ENCODE measurements at regions not wholly inside any gene's neighbourhood (a gene's known extent, or its start where the extent isn't known, plus 50 kb on each side); places are given as distances from the start of the nearest gene placed in this dataset.

GRCh38 chr3:22959593-22959992 lies 243.5 kb upstream of the UBE2E2 start:
- Mint-ChIP-seq H3K9me3 (no peaks in the 10 kb centered on the region), H3K27me3 (no peaks in the 10 kb centered on the region), H3K4me1 (ENCODE audit: low read depth) (peaks cover 9% of the 10 kb centered on the region), H3K27ac (peak overlapping the region; percentile 23), H3K4me3 (no peak overlapping the region), H3K36me3 (ENCODE audit: low read depth) (no peaks in the 10 kb centered on the region)

GRCh38 chr3:22960105-22960984 lies 242.8 kb upstream of the UBE2E2 start:
- Mint-ChIP-seq H3K27ac (no peak overlapping the region), H3K9me3 (no peaks in the 10 kb centered on the region), H3K4me3 (no peak overlapping the region), H3K4me1 (ENCODE audit: low read depth) (peaks cover 9% of the 10 kb centered on the region), H3K27me3 (no peaks in the 10 kb centered on the region), H3K36me3 (ENCODE audit: low read depth) (no peaks in the 10 kb centered on the region)

- H3K4me3 Mint-ChIP-seq, result no peak overlapping the region
- no peaks in the 10 kb centered on the region for H3K27me3 Mint-ChIP-seq
- H3K4me1 Mint-ChIP-seq (ENCODE audit: low read depth), result peaks cover 9% of the 10 kb centered on the region
- no peak overlapping the region for H3K27ac Mint-ChIP-seq
- no peaks in the 10 kb centered on the region for H3K36me3 Mint-ChIP-seq (ENCODE audit: low read depth)
- no peaks in the 10 kb centered on the region for H3K9me3 Mint-ChIP-seq
Measured at GRCh38 chr3:22962244-22962643, 240.9 kb upstream of the UBE2E2 start.

DNA sequence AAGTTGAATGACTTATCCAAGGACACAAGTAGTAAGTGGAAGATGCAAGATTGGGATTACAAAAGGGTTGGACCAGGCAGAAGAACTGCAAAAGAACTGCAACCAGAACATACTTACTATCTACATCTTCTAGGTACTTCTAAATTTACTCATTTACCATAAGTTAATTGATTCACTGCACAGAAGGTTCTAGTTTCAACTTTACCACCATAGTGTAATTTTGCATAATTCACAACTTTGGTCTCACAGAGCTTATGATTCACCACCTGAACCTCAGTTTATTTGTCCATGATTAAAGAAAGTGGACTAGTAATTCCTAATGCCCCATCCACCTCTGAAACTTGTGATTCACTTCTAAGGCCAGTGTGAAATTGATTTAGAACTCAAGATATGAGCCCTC lies 236.8 kb upstream of the UBE2E2 start:
- no peaks in the 10 kb centered on the region for H3K4me1 Mint-ChIP-seq (ENCODE audit: low read depth)
- no peaks in the 10 kb centered on the region for H3K36me3 Mint-ChIP-seq (ENCODE audit: low read depth)
- H3K9me3 Mint-ChIP-seq, result no peaks in the 10 kb centered on the region
- peaks cover 4% of the 10 kb centered on the region for H3K27me3 Mint-ChIP-seq
- H3K4me3 Mint-ChIP-seq, result no peak overlapping the region
- H3K27ac Mint-ChIP-seq, result no peak overlapping the region

DNA sequence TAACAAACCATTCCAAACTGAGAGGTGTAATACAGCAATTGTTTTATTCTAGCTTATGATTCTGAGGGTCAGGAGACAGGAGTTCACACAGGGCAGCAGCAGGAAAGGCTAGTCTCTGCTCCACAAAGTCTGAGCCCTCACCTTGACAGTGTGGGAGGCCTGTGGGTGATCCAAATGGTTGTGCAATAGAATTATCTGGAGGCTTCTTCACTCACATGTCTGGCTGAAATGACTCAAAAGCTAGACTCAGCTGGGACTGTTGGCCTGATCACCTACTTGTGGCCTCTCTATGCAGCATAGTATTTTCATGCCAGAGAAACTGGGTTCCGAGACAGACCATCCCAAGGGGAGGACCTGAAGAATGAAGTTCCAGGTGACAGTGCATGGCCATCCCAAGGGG lies 233.9 kb upstream of the UBE2E2 start:
- Mint-ChIP-seq H3K36me3 (ENCODE audit: low read depth) (no peaks in the 10 kb centered on the region), H3K4me1 (ENCODE audit: low read depth) (no peaks in the 10 kb centered on the region), H3K27me3 (peaks cover 4% of the 10 kb centered on the region), H3K27ac (no peak overlapping the region), H3K4me3 (no peak overlapping the region), H3K9me3 (no peaks in the 10 kb centered on the region)

- peaks cover 4% of the 10 kb centered on the region for H3K27me3 Mint-ChIP-seq
- no peaks in the 10 kb centered on the region for H3K9me3 Mint-ChIP-seq
- no peak overlapping the region for H3K4me3 Mint-ChIP-seq
- H3K36me3 Mint-ChIP-seq (ENCODE audit: low read depth), result no peaks in the 10 kb centered on the region
- no peaks in the 10 kb centered on the region for H3K4me1 Mint-ChIP-seq (ENCODE audit: low read depth)
- H3K27ac Mint-ChIP-seq, result no peak overlapping the region
Measured at GRCh38 chr3:22971497-22971896, 231.6 kb upstream of the UBE2E2 start.

DNA sequence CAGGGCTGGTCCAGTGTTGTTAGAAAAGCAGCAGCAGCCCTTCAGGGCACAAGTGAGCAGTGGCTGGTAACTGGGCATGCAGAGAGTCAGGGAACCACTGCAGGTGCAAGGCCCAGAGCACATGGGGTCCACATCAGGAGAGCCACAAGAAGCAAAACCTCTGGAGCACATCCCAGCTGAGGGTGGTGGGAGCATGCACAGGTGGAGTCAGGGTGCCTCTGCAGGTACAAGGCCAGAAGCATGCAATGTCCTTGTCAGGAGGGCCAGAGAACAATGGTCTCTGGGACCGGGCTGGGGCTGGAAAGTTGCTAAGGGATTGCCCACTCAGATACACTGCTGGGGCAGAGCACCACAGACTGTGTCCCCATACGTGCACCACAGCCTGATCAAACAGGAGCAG lies 226.1 kb upstream of the UBE2E2 start:
- Mint-ChIP-seq H3K27me3 (no peaks in the 10 kb centered on the region), H3K36me3 (ENCODE audit: low read depth) (no peaks in the 10 kb centered on the region), H3K27ac (no peak overlapping the region), H3K4me1 (ENCODE audit: low read depth) (no peaks in the 10 kb centered on the region), H3K4me3 (no peak overlapping the region), H3K9me3 (no peaks in the 10 kb centered on the region)

DNA sequence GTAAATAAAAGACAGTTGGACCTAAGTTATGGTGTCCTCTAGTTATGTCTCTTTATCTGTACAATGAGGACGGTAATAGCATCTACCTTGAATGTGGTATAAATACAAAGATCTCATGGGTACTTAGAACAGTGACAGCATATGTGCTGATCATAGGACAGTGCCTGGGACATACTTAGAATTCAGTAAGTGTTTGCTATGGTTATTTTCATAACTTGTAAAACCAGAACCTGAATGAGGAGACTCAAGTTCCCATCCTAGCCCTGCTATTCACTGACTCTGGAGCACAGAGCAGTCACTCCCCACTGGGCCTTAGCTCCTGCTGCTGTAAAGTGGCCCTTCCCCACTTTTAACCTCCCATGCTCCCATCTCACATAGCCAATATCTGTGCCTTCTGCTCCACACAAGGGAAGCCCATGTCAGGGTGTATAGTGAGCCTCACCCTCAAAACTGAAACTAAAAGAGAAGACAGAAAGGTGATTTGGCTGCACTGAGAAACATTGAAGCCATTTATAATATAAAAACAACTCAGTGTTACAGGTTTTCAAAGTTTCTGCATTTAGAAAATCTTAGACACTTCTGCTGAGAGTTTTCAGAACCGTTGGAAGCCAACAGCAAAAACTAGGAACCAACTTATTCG lies 225.4 kb upstream of the UBE2E2 start:
- Mint-ChIP-seq H3K36me3 (ENCODE audit: low read depth) (no peaks in the 10 kb centered on the region), H3K27ac (no peak overlapping the region), H3K27me3 (peaks cover under 1% of the 10 kb centered on the region), H3K4me3 (no peak overlapping the region), H3K4me1 (ENCODE audit: low read depth) (no peaks in the 10 kb centered on the region), H3K9me3 (no peaks in the 10 kb centered on the region)

DNA sequence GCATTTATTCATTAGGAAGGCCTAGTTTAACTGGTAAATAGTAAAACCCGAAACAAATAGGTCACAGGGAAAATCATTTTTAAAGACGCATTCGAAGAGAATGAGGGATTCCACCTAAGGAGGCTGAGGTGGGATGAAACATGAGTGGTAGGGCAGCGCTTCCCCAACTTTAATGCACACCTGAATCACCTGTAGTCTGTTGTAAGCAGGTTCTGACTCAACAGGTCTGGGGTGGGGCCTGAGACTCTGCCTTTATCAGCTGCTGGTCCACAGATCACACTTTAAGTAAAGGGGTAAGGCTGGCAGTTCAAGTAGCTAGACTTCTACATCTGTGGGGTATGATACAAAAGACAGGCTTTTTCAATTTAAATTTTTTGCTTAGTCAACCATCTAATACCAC lies 223.5 kb upstream of the UBE2E2 start:
- Mint-ChIP-seq H3K9me3 (no peaks in the 10 kb centered on the region), H3K4me3 (no peak overlapping the region), H3K4me1 (ENCODE audit: low read depth) (no peaks in the 10 kb centered on the region), H3K36me3 (ENCODE audit: low read depth) (no peaks in the 10 kb centered on the region), H3K27ac (no peak overlapping the region), H3K27me3 (peaks cover 4% of the 10 kb centered on the region)

DNA sequence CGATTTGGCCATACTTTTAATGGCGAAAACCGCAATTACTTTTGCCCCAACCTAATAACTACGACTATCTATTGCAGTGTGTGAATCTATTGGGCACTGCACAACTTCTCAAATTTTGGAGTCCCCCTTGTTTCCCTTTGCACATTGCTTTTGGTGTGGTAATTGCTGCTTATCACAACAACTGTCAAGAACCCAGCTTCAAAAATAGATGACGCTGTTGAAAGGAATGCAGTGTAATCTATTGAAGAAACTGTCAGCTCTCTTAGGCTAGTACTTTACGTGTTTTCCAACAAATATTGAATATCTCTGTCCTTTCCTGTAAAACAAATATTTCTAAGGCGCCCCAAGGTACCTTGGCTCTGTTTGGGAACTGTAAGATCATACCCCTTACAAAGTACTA lies 222.8 kb upstream of the UBE2E2 start:
- H3K4me1 Mint-ChIP-seq (ENCODE audit: low read depth), result no peaks in the 10 kb centered on the region
- no peaks in the 10 kb centered on the region for H3K36me3 Mint-ChIP-seq (ENCODE audit: low read depth)
- no peak overlapping the region for H3K27ac Mint-ChIP-seq
- H3K9me3 Mint-ChIP-seq, result no peaks in the 10 kb centered on the region
- H3K27me3 Mint-ChIP-seq, result peaks cover 4% of the 10 kb centered on the region
- H3K4me3 Mint-ChIP-seq, result no peak overlapping the region

- Mint-ChIP-seq H3K27ac (no peak overlapping the region), H3K27me3 (peaks cover 8% of the 10 kb centered on the region)
Measured at GRCh38 chr3:22981166-22981565, 222.0 kb upstream of the UBE2E2 start.

GRCh38 chr3:22981861-22982260 lies 221.3 kb upstream of the UBE2E2 start:
- Mint-ChIP-seq H3K4me1 (ENCODE audit: low read depth) (no peaks in the 10 kb centered on the region), H3K36me3 (ENCODE audit: low read depth) (no peaks in the 10 kb centered on the region), H3K4me3 (no peak overlapping the region), H3K27me3 (peaks cover 13% of the 10 kb centered on the region), H3K27ac (no peak overlapping the region), H3K9me3 (peaks cover 9% of the 10 kb centered on the region)

More at GRCh38 chr3:22981166-22981565, 222.0 kb upstream of the UBE2E2 start:
- H3K4me1 Mint-ChIP-seq (ENCODE audit: low read depth), result no peaks in the 10 kb centered on the region
- no peaks in the 10 kb centered on the region for H3K36me3 Mint-ChIP-seq (ENCODE audit: low read depth)
- peaks cover 8% of the 10 kb centered on the region for H3K9me3 Mint-ChIP-seq
- no peak overlapping the region for H3K4me3 Mint-ChIP-seq

- Mint-ChIP-seq H3K36me3 (ENCODE audit: low read depth) (no peaks in the 10 kb centered on the region), H3K27ac (no peak overlapping the region), H3K4me3 (no peak overlapping the region), H3K4me1 (ENCODE audit: low read depth) (no peaks in the 10 kb centered on the region), H3K9me3 (peaks cover 9% of the 10 kb centered on the region), H3K27me3 (peaks cover 13% of the 10 kb centered on the region)
Measured at GRCh38 chr3:22982981-22983587, 220.0 kb upstream of the UBE2E2 start.

- H3K4me3 Mint-ChIP-seq, result no peak overlapping the region
- H3K36me3 Mint-ChIP-seq (ENCODE audit: low read depth), result no peaks in the 10 kb centered on the region
- H3K27ac Mint-ChIP-seq, result no peak overlapping the region
- peaks cover 13% of the 10 kb centered on the region for H3K27me3 Mint-ChIP-seq
- peaks cover 9% of the 10 kb centered on the region for H3K9me3 Mint-ChIP-seq
- no peaks in the 10 kb centered on the region for H3K4me1 Mint-ChIP-seq (ENCODE audit: low read depth)
Measured at GRCh38 chr3:22986958-22987357, 216.2 kb upstream of the UBE2E2 start.

DNA sequence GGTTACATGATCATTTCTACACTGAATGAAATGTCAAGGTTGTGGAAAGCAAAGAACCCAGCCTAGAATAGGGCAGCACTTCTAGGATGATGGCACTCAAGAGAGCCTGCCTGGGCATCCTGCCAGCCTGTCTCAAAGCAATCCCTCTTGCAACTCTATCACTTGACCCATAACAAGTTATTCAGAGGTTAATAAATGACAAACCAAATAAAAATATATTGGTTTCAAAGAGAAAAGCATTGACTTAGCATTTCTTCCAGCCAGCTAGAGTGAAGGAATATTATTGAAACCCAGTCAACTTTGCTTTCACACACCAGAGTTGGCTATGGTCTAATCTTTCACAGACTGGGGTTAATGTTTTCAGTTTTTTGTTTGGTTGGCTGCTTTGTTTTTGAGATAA lies 214.6 kb upstream of the UBE2E2 start:
- H3K27me3 Mint-ChIP-seq, result peaks cover 9% of the 10 kb centered on the region
- H3K27ac Mint-ChIP-seq, result no peak overlapping the region
- H3K4me1 Mint-ChIP-seq (ENCODE audit: low read depth), result no peaks in the 10 kb centered on the region
- no peaks in the 10 kb centered on the region for H3K36me3 Mint-ChIP-seq (ENCODE audit: low read depth)
- no peak overlapping the region for H3K4me3 Mint-ChIP-seq
- peaks cover 9% of the 10 kb centered on the region for H3K9me3 Mint-ChIP-seq
